Erythroblast (primary cell): ENCODE measurements at regions not wholly inside any gene's neighbourhood (a gene's known extent, or its start where the extent isn't known, plus 50 kb on each side); places are given as distances from the start of the nearest gene placed in this dataset.

Source experiments
- GATA1 ChIP-seq: IDR thresholded peaks from 2 replicates; pipeline ENCODE4 v1.6.1; 2011; ENCODE audit warnings: low read depth, mild to moderate bottlenecking, control low read depth, low read length, moderate library complexity
- POLR2A ChIP-seq: IDR thresholded peaks from 2 replicates; pipeline ENCODE4 v1.6.1; 2011; ENCODE audit warnings: mild to moderate bottlenecking, low read length

DNA sequence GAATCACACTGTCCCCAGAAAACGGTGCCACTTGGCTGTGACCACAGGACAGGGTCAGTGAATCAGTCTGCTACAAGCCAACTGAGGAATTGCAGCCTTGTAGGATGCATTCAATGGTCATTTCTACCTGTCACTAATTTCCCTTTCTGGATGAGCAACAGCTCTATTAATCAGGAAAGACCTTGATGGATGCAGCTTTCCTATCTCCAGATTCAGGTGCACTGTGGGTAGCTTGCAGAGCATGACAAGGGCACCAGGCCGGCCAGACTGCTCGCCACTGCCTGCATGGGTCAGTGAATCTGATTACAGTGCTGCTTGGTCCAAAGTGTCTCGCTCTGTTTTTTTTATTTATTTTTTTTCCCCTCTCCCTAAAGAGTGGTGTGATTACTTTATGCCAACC is 506.8 kb upstream of the AUTS2 start:
- TF ChIP-seq POLR2A (no peak), GATA1 (no peak)
